Transverse colon (tissue), 4 donors: ENCODE measurements at regions not wholly inside any gene's neighbourhood (a gene's known extent, or its start where the extent isn't known, plus 50 kb on each side); places are given as distances from the start of the nearest gene placed in this dataset.

Experiments used
- DNase-seq: peaks from one replicate; pipeline ENCODE4 v3.0.0-alpha.2; 2019
- H3K27ac ChIP-seq, 4 donors: fragments of 200-600 bp; sonication (generic); 2 replicates each; pipeline ENCODE4 v1.5.1; 2016 to 2018; ENCODE audit warnings: inconsistent platforms in 4 of 4
- H3K27me3 ChIP-seq: fragments of 200-600 bp; sonication (generic); 2 replicates; pipeline ENCODE4 v1.5.1; 2017; ENCODE audit warnings: inconsistent platforms
- H3K36me3 ChIP-seq, 4 donors: fragments of 200-600 bp; sonication (generic); 2 replicates each; pipeline ENCODE4 v1.5.1; 2017 to 2019; ENCODE audit warnings: inconsistent platforms in 4 of 4
- H3K4me1 ChIP-seq, 4 donors: fragments of 200-600 bp; sonication (generic); 2 replicates each; pipeline ENCODE4 v1.5.1; 2017 to 2020; ENCODE audit warnings: inconsistent platforms in 4 of 4
- H3K4me3 ChIP-seq, 4 donors: fragments of 200-600 bp; sonication (generic); 1 replicate in 1 of 4; 2 replicates in 3 of 4; pipeline versions ENCODE4 v1.5.1 to v1.6.1; 2017 to 2019; ENCODE audit warnings: inconsistent platforms in 4 of 4
- H3K9me3 ChIP-seq, 2 donors: fragments of 200-600 bp; sonication (generic); 2 replicates each; pipeline ENCODE4 v1.5.1; 2017 to 2019; ENCODE audit warnings: inconsistent platforms in 2 of 2
- EP300 ChIP-seq: sonication (generic); formaldehyde crosslinking; IDR thresholded peaks from one replicate; pipeline ENCODE4 v1.6.1; 2017; ENCODE audit warnings: antibody characterized with exemption, low read depth
- POLR2A ChIP-seq: fragments of 450-650 bp; IDR thresholded peaks from one replicate; pipeline ENCODE4 v1.6.1; 2016; ENCODE audit warnings: antibody characterized with exemption, mild to moderate bottlenecking, moderate library complexity
- POLR2AphosphoS5 ChIP-seq, 3 donors: sonication (generic); formaldehyde crosslinking; IDR thresholded peaks; one replicate each; pipeline ENCODE4 v1.6.1; 2016; ENCODE audit warnings: antibody characterized with exemption in 3 of 3
- WGBS, 2 donors: methylation state at CpG; one replicate each; pipeline ENCODE4 v1.1.5; 2018; ENCODE audit warnings: low coverage in 1 of 2; 5-methylcytosine and 5-hydroxymethylcytosine counted together
- in situ Hi-C, 4 donors: fragments of 200-750 bp; cut with MboI; loops; one replicate each; pipeline versions ENCODE4 v1.15.0 to v1.15.1; 2017; ENCODE audit warnings: low sequenced_read_pairs in 3 of 4, low pct_ligation_motif_present in 1 of 4, low pct_unique_long_range_greater_than_20kb in 1 of 4
- intact Hi-C: fragments of 100-400 bp; cut with DNase I; formaldehyde crosslinking; loops from one replicate; pipeline ENCODE4 v1.15.1; 2023; ENCODE audit warnings: low total_unique reads
- TF ChIP-seq, protein P1 (sequence below), 5 experiments: fragments of 200-600 bp in 3 of 5; fragments of 450-650 bp in 2 of 5; sonication (generic) in 3 of 5; IDR thresholded peaks; 1 replicate in 2 of 5; 2 replicates in 3 of 5; pipeline ENCODE4 v1.5.1; 2016 to 2017; ENCODE audit warnings: antibody characterized with exemption in 5 of 5, inconsistent platforms in 3 of 5, mild to moderate bottlenecking in 2 of 5, moderate library complexity in 1 of 5

DNA sequence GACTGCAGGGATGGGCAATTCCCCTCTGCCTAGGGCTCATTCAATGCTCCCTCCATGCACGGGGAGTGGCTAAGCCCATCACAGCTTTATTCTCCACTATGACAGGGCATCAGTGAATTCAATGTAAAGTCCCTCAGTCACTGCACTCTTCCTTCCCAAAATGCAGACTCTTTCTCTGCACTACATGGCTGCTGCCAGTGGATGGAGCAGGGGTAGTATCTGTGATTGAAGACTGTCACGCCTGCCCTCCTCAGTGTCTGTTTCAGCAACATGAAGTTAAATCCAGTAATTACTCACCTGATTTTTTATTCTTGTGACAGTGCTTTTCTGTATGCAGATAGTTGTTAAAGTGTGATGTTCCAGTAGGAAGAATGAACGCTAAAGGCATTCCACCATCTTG, 1323.2 kb downstream of the AMY1C start:
- Histone ChIP-seq H3K27me3 (no peaks in the 10 kb centered on the region), H3K4me3 (no peak overlapping the region), H3K9me3 (no peaks in the 10 kb centered on the region), H3K4me1 (no peaks in the 10 kb centered on the region), H3K27ac (no peak overlapping the region), H3K36me3 (no peaks in the 10 kb centered on the region)
- no peak for DNase-seq
- TF ChIP-seq POLR2A (no peak), POLR2AphosphoS5 (IDR thresholded peaks at IDR 0.05) (no peak), EP300 (no peak)
- TF ChIP-seq, protein P1, sequence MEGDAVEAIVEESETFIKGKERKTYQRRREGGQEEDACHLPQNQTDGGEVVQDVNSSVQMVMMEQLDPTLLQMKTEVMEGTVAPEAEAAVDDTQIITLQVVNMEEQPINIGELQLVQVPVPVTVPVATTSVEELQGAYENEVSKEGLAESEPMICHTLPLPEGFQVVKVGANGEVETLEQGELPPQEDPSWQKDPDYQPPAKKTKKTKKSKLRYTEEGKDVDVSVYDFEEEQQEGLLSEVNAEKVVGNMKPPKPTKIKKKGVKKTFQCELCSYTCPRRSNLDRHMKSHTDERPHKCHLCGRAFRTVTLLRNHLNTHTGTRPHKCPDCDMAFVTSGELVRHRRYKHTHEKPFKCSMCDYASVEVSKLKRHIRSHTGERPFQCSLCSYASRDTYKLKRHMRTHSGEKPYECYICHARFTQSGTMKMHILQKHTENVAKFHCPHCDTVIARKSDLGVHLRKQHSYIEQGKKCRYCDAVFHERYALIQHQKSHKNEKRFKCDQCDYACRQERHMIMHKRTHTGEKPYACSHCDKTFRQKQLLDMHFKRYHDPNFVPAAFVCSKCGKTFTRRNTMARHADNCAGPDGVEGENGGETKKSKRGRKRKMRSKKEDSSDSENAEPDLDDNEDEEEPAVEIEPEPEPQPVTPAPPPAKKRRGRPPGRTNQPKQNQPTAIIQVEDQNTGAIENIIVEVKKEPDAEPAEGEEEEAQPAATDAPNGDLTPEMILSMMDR (IDR thresholded peaks at IDR 0.05): no peak
- in situ Hi-C loops: no loop called here
- WGBS, 2 donors: 78 to 83% methylated on average over 3 of the region's 3 CpGs
- intact Hi-C loops: no loop called here

DNA sequence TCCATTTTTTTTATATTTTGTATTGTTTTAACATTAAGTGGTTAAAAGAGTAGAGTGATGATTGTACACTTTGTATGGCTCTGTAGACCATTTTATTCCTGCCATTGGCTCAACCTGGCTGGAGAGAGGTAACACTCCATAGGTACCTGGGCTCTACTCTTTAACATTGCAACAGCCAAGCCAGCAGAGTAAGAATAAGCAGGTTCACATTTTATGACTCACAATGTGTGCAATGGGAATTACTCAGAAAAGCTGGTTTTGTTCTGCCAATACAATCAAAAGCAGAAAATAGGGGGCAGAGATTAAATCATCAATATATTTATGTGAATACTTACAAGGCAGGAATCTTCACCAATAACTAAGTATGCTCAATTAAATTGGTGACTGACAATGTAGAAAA, 1324.0 kb downstream of the AMY1C start:
- H3K4me1 ChIP-seq: no peaks in the 10 kb centered on the region
- DNase-seq: no peak
- no peak overlapping the region for H3K4me3 ChIP-seq
- intact Hi-C loops (no loop called here), in situ Hi-C loops (no loop called here)
- H3K9me3 ChIP-seq: no peaks in the 10 kb centered on the region
- TF ChIP-seq, protein P1 (IDR thresholded peaks at IDR 0.05): no peak
- TF ChIP-seq POLR2A (no peak), POLR2AphosphoS5 (IDR thresholded peaks at IDR 0.05) (no peak), EP300 (no peak)
- no peak overlapping the region for H3K27ac ChIP-seq
- no peaks in the 10 kb centered on the region for H3K36me3 ChIP-seq
- H3K27me3 ChIP-seq: no peaks in the 10 kb centered on the region

DNA sequence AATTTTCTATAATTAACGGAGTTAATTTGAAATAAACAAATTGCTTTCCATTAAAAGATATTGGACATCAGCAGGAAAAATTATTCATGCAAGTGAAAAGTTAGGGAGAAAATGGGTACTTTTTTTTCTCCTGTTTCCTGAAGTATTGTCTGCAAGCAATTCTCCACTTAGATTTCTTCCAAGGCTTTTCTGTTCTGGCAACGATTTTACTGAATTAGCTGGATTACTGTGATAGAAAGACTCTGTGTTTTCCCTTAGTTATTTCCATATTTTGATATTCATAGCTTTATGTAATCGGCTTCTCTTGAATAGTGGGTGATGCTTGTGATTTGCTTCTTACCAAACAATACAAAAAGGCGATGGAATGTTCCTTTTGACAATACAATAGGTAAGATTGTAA, 1333.9 kb downstream of the AMY1C start:
- TF ChIP-seq, protein P1 (IDR thresholded peaks at IDR 0.05): no peak
- no peak for TF ChIP-seq POLR2A
- TF ChIP-seq POLR2AphosphoS5 (IDR thresholded peaks at IDR 0.05): no peak
- TF ChIP-seq EP300: no peak
- no peak for DNase-seq
- no peaks in the 10 kb centered on the region for H3K36me3 ChIP-seq
- WGBS, 2 donors: 67 to 70% methylated on average over 4 of the region's 4 CpGs
- in situ Hi-C loops: no loop called here
- H3K9me3 ChIP-seq: no peaks in the 10 kb centered on the region
- intact Hi-C loops: no loop called here
- no peak overlapping the region for H3K27ac ChIP-seq
- no peak overlapping the region for H3K4me3 ChIP-seq
- H3K4me1 ChIP-seq: no peaks in the 10 kb centered on the region
- no peaks in the 10 kb centered on the region for H3K27me3 ChIP-seq

DNA sequence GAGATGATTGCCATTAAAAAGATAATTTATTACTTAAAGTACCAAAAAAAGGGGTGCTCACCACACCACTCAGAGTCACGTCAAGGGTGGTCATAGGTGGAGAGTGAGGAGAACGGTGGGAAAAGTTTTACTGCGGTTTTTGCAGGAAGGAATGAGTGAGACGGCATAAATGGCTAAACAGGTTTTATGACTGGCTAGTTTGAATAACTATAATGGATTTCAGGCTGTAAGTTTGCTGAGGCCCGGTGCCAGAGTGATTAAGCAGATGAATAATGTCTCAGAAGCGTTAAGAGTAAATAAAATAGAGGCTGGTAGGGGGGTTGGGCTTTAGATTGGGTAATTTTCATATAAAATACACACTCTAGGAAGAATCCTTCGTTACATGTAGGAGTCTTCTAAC, 1337.8 kb downstream of the AMY1C start:
- Histone ChIP-seq H3K27me3 (no peaks in the 10 kb centered on the region), H3K36me3 (no peaks in the 10 kb centered on the region), H3K4me1 (no peaks in the 10 kb centered on the region), H3K9me3 (no peaks in the 10 kb centered on the region), H3K4me3 (no peak overlapping the region), H3K27ac (no peak overlapping the region)
- DNase-seq: no peak
- intact Hi-C loops (no loop called here), in situ Hi-C loops (no loop called here)
- TF ChIP-seq EP300: no peak
- TF ChIP-seq POLR2AphosphoS5 (IDR thresholded peaks at IDR 0.05): no peak
- TF ChIP-seq, protein P1 (IDR thresholded peaks at IDR 0.05): no peak
- TF ChIP-seq POLR2A: no peak
- WGBS, 2 donors: 40 to 43% methylated on average over 4 to 7 of the region's 7 CpGs
